Prostate gland (tissue), 2 donors: ENCODE measurements at regions not wholly inside any gene's neighbourhood (a gene's known extent, or its start where the extent isn't known, plus 50 kb on each side); places are given as distances from the start of the nearest gene placed in this dataset.

Experiments
- POLR2A ChIP-seq: fragments of 450-650 bp; IDR thresholded peaks from one replicate; pipeline ENCODE4 v1.6.1; 2016; ENCODE audit warnings: antibody characterized with exemption, mild to moderate bottlenecking
- POLR2AphosphoS5 ChIP-seq: sonication (generic); formaldehyde crosslinking; IDR thresholded peaks from one replicate; pipeline ENCODE4 v1.6.1; 2017; ENCODE audit warnings: antibody characterized with exemption
- TF ChIP-seq, protein P1 (sequence below), 4 experiments: fragments of 200-600 bp in 2 of 4; fragments of 450-650 bp in 2 of 4; sonication (generic) in 2 of 4; IDR thresholded peaks; 1 replicate in 3 of 4; 2 replicates in 1 of 4; pipeline ENCODE4 v1.5.1; 2016 to 2019; ENCODE audit warnings: antibody characterized with exemption in 4 of 4, mild to moderate bottlenecking in 2 of 4, moderate library complexity in 2 of 4

DNA sequence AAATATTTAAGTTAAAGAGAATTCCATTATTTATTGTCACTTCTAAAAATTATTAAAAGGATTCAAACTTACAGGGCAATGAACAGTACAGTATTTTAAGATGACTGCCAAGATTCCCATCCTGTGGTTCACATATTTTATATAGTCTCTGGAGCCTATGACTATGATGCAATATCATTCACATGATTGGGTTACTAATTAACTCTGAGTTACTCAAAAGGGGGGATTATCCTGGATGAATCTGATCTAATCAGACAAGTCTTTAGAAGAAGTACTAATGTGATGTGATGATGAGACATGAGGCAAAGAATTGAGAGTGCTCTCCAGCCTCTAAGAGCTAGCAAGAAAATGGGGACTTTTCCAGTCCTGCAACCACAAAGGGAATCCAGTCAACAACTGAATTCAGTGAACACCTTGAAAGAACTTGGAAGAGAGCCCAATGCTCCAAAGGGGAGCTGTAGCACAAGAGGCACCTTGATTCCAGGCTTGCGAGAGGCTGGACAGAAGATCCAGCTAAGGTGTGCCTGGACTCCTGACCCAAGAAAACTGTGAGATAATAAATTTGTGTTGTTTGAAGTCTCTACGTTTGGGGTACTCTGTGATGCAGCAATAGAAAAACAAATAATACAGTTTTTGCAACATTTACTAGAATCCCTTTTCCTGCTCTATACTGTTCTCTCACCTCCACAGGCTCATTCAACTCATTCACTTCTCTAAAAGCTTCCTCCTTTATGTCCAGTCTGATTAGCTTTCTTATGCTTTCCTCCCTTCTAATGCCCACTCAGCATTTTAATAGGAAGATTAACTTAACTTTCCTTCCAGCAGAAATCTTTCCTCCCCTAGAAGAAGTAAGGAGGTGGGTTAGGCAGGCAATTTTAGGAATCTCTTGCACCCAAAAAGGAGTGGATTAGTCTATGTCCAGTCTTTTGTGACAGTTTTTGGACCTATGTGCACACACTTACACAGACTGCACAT is 133.8 kb upstream of the LCORL start:
- TF ChIP-seq POLR2A (no peak), POLR2AphosphoS5 (no peak)
- TF ChIP-seq, protein P1, sequence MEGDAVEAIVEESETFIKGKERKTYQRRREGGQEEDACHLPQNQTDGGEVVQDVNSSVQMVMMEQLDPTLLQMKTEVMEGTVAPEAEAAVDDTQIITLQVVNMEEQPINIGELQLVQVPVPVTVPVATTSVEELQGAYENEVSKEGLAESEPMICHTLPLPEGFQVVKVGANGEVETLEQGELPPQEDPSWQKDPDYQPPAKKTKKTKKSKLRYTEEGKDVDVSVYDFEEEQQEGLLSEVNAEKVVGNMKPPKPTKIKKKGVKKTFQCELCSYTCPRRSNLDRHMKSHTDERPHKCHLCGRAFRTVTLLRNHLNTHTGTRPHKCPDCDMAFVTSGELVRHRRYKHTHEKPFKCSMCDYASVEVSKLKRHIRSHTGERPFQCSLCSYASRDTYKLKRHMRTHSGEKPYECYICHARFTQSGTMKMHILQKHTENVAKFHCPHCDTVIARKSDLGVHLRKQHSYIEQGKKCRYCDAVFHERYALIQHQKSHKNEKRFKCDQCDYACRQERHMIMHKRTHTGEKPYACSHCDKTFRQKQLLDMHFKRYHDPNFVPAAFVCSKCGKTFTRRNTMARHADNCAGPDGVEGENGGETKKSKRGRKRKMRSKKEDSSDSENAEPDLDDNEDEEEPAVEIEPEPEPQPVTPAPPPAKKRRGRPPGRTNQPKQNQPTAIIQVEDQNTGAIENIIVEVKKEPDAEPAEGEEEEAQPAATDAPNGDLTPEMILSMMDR (IDR thresholded peaks at IDR 0.05) = no peak
